ENCODE measurements at regions not wholly inside any gene's neighbourhood (a gene's known extent, or its start where the extent isn't known, plus 50 kb on each side); places are given as distances from the start of the nearest gene placed in this dataset.
"Not testable (repeated sequence)": the region's sequence is repeated elsewhere in the genome, so short reads cannot be mapped to it uniquely, and the experiment has no call there.

GRCh38 chr1:144046645-144047044 lies 74.9 kb upstream of the FAM72C start:
- TF ChIP-seq, protein P1, sequence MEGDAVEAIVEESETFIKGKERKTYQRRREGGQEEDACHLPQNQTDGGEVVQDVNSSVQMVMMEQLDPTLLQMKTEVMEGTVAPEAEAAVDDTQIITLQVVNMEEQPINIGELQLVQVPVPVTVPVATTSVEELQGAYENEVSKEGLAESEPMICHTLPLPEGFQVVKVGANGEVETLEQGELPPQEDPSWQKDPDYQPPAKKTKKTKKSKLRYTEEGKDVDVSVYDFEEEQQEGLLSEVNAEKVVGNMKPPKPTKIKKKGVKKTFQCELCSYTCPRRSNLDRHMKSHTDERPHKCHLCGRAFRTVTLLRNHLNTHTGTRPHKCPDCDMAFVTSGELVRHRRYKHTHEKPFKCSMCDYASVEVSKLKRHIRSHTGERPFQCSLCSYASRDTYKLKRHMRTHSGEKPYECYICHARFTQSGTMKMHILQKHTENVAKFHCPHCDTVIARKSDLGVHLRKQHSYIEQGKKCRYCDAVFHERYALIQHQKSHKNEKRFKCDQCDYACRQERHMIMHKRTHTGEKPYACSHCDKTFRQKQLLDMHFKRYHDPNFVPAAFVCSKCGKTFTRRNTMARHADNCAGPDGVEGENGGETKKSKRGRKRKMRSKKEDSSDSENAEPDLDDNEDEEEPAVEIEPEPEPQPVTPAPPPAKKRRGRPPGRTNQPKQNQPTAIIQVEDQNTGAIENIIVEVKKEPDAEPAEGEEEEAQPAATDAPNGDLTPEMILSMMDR (conservative IDR thresholded peaks at IDR 0.05 in 1 of 2, IDR thresholded peaks at IDR 0.05 in 1 of 2; ENCODE audit: low read depth in 1 of 2, low read length in 2 of 2): not testable (repeated sequence)
- not testable (repeated sequence) for TF ChIP-seq EZH2 (IDR thresholded peaks at IDR 0.05; ENCODE audit: low read length, missing control alignments)

Measured in fibroblast of lung (primary cell).